ENCODE measurements at regions not wholly inside any gene's neighbourhood (a gene's known extent, or its start where the extent isn't known, plus 50 kb on each side); places are given as distances from the start of the nearest gene placed in this dataset.

- DNase-seq, result no peak
These were observed 412.2 kb downstream of the MATN1 start for GRCh38 chr1:30310966-30311742.

DNA sequence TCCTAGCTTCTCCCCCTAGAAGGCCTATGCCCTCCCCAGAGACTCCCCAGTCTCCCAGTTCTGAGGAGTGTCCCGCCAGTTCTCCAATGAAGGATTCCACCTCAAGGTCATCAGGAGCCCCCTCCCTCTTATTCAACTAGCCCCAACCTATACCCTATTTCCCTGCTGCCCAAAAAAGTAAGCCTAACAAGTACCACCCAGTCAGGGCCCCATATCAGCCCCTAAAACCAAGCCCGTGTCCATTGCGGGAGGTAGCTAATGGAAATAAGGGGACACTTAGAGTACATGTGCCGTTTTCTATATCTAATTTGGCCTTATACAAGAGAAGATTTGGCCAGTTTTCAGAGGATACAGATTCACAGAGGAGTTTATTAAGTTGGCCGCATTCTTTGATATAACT lies 416.2 kb downstream of the MATN1 start:
- no peak for DNase-seq

DNA sequence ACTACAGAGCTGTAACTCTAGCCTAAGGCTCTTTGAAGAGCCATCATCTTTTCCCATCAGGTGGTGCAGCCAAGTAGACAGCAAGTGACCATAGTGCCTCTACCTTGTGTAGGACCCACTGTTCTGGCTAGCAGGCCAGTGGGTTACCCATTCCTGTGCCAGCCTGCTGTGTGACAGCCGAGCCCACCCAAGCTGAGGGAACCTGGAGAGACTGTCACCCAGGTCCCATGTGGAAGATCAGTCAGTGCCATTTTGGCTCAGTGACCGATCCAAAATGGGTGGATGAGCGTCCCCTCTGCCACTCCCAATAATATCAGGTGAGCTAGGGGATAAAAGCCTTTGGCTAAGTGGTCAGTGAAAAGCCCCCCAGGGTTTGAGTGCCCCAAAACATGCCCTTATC lies 417.9 kb downstream of the MATN1 start:
- DNase-seq, result no peak

DNA sequence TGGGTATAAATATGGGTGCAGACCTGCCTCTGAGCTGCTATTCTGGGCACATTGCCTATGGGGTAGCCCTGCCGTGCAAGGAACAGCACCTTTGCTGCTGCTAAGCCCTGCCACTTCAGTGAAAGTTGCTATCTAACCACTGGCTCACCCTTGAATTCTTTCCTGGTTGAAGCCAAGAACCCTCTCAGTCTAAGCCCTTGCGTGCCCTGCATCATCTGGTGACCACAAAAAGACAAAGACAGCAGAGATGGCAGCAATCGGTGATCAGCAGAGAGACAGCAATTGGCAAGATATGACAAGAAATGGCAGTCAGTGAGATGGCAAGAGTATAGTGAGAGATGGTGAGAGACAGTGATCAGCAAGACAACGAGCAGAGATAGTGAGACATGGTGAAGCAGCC lies 418.3 kb downstream of the MATN1 start:
- no peak for DNase-seq

DNA sequence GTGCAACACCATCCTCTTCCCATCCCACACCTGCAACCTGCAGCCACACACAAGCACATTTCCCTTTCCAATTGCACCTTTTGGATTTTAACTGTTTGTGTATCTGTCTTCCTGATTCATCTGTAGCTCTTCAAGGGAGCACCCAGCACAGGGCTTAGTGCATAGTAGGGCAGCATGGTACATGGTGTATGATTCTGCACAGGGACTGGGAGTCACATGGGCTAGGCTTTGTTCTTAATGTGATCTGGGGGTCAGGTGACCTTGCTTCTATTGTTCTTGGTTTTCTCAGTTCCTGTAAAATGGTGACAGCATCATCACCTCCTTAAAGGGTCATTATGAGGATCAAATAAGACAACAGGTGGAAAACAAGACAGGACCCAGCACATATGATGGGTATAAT lies 419.3 kb downstream of the MATN1 start:
- DNase-seq, result no peak

DNA sequence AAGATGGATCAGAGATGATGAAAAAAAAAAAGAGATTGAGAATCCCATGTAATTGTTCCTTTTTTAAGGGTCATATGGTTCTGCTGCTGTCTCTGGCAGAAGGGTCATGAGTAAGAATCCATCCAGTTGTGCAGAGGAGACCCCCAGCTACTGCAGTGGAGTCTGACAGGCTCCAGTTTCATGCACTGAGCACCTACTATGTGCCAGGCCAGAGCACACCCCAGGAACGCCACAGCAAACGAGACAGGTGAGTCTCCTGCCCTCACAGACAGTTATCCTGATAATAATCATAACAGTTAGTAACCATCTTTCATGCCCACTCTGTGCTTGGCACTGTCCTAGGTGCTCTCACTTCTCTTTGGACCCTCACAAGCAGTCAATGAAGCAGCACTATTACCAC lies 420.0 kb downstream of the MATN1 start:
- DNase-seq, result no peak

GRCh38 chr1:30302858-30303257 lies 420.5 kb downstream of the MATN1 start:
- DNase-seq, result no peak

DNA sequence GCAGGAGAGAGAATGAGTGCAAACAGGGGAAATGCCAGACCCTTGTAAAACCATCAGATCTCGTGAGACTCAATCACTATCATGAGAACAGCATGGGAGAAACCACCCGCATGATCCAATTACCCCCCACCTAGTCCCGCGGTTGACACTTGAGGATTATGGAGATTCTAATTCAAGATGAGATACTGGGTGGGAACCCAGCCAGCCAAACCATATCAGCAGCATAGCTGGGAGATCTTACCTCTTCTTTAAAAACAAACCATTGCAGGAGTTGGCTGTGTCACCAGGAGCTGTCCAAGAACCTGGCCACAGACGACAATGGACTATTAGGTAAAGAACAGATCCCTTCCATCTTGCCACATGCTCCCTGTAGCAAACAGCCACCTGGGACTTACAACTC lies 422.7 kb downstream of the MATN1 start:
- no peak for DNase-seq

DNA sequence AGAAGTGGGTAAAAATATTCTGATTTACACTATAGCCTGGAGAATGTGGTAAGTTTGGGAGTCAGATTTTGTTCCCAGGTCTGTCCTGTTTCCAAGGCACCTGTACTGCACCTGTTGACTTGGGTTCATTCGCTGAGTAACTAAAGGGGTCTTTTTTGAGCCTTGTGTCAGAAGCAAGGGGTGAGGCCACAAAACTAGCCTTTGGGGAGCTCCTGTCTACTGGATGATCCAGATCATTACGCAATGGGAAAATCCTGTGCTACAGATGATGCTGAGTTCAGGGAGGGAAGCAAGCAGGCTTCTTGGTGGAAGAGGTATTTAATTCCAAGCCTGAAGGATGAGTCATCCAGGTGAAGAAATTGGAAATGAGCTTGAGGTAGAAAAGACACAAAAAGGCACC lies 424.0 kb downstream of the MATN1 start:
- no peak for DNase-seq

DNA sequence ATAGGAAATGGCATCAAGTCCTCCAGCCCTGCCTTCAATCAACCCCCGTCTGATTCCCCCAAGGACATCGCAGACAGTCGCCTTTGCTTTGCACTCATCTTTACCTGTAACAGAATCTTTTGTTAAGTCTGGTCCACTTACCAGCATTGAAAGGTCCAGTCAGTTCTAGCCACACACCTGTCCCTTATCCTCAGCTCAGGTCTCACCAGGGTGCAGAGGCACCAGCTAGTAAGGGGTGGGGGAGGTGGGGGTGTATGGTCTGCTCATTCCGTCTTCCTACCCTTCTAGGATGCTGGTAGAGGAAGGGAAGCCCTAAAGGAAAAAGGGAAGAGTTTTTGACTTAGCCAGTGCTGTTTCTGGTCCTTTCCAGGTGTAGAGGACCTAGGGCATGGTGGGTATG lies 427.7 kb downstream of the MATN1 start:
- DNase-seq, result no peak

DNA sequence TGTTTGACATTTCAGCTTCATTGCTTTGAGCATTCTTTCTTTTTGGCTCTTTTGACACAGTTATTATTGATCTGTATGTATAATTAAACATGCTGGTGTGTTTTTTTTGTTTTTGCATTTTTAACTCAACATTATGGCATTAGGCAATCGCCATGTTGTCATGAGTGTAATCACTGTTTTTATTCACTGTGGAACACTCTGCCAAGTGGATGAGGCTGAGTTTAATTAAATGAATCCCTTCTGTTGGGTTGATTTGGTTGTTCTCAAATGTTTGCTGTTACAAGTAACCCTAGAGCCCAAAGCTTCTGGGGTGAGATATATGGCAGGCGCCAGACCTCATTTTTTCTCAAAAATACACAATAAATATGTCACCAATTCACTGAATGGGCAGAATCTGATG lies 428.1 kb downstream of the MATN1 start:
- DNase-seq, result no peak

DNA sequence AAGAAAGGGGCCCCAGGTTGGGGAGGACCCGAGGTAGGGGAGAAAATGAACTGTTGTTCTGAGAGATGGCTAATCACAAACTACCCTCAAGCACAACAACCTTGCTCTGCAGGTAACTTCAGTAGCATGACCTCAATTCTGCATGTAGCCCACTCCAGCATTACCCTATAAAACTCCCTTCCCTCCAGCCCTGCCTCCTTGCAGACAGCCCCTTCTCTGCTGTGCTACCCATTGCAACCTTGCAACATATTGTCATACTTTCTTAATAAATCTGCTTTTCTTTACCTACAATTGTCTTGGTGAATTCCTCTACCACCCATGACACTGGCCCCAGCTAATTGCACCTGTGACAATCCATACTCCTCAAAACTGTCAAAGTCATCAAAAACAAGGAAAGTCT lies 428.9 kb downstream of the MATN1 start:
- DNase-seq, result no peak

- no peak for DNase-seq
These were observed 430.9 kb downstream of the MATN1 start for GRCh38 chr1:30292451-30292850.

DNA sequence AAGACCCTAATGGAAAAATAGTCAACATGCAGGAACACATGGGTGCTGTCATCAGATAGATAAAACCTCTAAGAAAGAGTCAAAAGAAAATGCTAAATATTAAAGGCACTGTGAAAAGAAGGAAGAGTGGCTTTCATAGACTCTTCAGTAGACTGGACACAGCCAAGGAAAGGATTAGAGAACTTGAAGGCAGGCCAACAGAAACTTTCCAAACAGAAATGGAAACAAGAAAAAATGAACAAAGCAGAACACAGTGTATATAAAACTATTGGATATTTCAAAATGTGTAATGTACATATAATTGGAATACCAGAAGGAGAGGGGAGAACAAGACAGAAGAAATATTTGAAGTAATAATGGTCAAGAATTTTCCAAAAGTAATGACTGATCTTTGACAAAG lies 431.9 kb downstream of the MATN1 start:
- no peak for DNase-seq

GRCh38 chr1:30290581-30290980 lies 432.8 kb downstream of the MATN1 start:
- no peak for DNase-seq

DNA sequence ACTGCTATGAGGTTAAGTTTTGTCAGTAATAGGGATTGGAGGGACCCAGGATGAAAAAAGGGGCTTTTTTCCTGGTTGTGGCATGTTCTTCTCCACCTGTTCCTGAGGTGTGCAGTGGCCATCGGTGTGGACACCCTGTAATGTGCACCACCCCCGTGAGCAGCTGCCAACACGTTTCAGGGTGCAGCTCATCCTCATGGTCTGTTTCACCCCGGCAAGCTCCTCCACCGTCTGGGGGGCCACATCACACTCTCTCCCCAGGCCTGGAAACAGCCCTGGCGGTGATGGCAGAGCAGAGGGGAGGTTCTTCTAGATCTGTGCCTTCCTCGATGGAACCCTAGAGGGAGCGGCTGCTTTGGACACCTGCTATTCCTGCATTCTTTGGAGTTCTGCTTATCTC lies 435.4 kb downstream of the MATN1 start:
- DNase-seq, result no peak

GRCh38 chr1:30286988-30287839 lies 436.2 kb downstream of the MATN1 start:
- DNase-seq, result no peak

DNA sequence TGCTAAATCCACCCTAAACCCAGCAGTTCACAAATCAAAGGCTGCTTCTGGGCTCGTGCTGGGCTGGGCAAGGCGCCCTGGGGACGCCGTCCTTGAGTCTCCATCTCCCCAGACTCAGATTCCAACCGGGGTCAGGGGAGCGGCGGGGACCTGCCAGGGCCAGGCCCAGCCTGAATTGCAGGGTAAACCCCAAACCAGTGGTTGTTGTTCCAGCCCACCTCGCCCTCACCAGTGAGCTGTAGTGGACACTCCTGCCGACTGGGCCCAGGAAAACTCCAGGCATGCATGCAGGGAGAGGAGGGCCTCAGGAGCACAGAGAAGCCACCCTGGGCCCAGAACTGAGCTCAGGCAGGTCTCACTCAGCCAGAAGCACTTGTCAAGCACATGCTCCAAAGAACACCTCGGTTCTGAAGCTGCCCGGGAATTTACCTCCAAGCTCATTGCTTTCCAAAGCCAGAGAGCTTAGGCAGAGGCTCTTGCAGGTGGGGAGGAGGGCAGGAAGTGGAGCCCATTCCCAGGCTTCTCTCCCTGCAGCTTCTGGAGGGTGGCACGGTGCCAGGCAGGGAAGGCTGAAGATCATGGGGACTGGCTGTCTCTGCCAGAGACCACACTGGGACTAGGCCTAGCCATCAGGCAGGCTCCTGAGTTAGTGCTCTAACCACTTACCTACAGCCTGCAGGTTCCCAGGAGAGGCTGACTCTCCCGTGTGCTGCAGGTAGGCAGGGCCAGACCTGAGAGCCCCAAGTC lies 437.0 kb downstream of the MATN1 start:
- no peak for DNase-seq

DNA sequence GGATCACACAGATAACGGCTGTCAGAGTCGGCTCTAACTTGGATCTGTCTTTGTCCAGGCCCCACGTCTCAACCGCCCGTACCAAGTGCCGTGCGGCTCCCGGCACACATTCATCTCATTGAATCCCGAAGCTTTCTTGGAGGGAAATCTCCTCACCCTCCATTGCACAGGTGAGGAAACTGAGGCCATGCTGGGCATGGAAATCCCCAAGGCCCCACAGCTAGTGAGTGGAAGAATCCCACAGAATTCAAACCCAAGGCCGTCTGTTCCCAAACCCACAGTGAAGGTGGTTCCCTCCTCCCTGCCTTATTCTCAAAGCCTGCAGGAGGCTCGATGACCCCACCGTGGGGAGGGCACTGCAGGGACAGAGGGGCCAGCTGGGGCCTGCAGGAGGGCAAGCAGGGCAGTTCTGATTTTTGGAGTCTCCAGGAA lies 437.9 kb downstream of the MATN1 start:
- DNase-seq, result no peak

GRCh38 chr1:30284728-30285475 lies 438.5 kb downstream of the MATN1 start:
- DNase-seq, result no peak

- DNase-seq, result no peak
These were observed 439.2 kb downstream of the MATN1 start for GRCh38 chr1:30284226-30284625.

DNA sequence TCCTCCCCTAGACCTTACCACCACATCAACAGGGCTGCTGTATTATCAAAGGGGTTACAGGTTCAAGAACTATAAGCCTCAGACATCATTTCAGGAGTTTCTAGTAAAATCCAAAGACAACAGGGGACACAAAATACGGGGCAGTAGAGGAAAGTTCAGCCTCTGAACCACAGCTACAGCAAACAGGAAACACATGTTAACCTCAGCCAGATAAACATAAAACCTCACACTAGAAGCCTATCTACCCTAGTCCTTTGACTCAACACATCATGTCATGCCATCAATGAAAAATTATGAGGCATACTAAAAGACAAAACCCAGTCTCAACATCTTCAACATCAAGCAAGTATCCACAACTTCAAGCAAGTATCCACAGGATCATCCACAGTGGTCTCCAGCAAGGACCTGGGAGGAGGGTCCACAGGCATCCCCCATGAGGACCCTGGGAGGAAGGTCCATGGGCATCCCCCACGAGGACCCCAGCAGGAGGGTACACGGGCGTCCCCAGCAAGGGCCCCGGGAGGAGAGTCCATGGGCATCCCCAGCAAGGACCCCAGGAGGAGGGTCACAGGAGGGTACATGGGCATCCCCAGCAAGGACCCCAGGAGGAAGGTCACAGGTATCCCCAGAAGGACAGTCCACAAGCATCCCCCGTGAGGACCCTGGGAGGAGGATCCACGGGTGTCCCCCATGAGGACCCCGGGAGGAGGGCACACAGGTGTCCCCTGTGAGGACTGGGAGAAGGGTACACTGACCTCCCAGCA lies 440.0 kb downstream of the MATN1 start:
- DNase-seq, result no peak
